GM12878 (cell line): ENCODE measurements at regions not wholly inside any gene's neighbourhood (a gene's known extent, or its start where the extent isn't known, plus 50 kb on each side); places are given as distances from the start of the nearest gene placed in this dataset.

Experiments used
- CBFB ChIP-seq: IDR thresholded peaks from 2 replicates; pipeline ENCODE4 v1.6.1; 2016; ENCODE audit warnings: antibody characterized with exemption, low read depth
- CBX3 ChIP-seq: fragments of 200-600 bp; sonication (generic); IDR thresholded peaks from 2 replicates; pipeline ENCODE4 v1.6.1; 2016; ENCODE audit warnings: low read depth, borderline replicate concordance
- GABPA ChIP-seq: IDR thresholded peaks from 2 replicates; pipeline ENCODE4 v1.6.1; 2014; ENCODE audit warnings: antibody characterized with exemption, low read depth, mild to moderate bottlenecking, inconsistent platforms
- KDM1A ChIP-seq: fragments of 200-600 bp; sonication (generic); IDR thresholded peaks from 2 replicates; pipeline ENCODE4 v1.6.1; 2016; ENCODE audit warnings: borderline replicate concordance
- NFYB ChIP-seq: IDR thresholded peaks from 2 replicates; pipeline ENCODE4 v1.6.1; 2011; ENCODE audit warnings: low read depth, mild to moderate bottlenecking, low read length, improper control_type of control experiment, moderate library complexity; ENCODE audit not compliant: insufficient read depth
- NKRF ChIP-seq: fragments of 450-650 bp; conservative IDR thresholded peaks from 2 replicates; pipeline ENCODE4 v1.6.1; 2017; ENCODE audit warnings: mild to moderate bottlenecking, moderate library complexity
- NR2C1 ChIP-seq: fragments of 450-650 bp; IDR thresholded peaks from 2 replicates; pipeline ENCODE4 v1.6.1; 2017; ENCODE audit warnings: antibody characterized with exemption, mild to moderate bottlenecking, moderate library complexity
- PRDM15 ChIP-seq: fragments of 450-650 bp; formaldehyde crosslinking; IDR thresholded peaks from 2 replicates; pipeline ENCODE4 v1.4.0; 2020; ENCODE audit warnings: mild to moderate bottlenecking, moderate library complexity
- ZNF622 ChIP-seq: fragments of 450-650 bp; IDR thresholded peaks from 2 replicates; pipeline ENCODE4 v1.6.1; 2017; ENCODE audit warnings: mild to moderate bottlenecking, inconsistent platforms

- TF ChIP-seq NKRF (no peak), NFYB (no peak), GABPA (no peak), ZNF622 (no peak), CBFB (no peak), PRDM15 (CRISPR knock-in tag) (no peak), CBX3 (no peak), KDM1A (no peak), NR2C1 (no peak)
Measured at GRCh38 chr14:48747561-48748089, 838.6 kb downstream of the RPS29 start (continued).
